HG03060 (cell line): ENCODE measurements at regions not wholly inside any gene's neighbourhood (a gene's known extent, or its start where the extent isn't known, plus 50 kb on each side); places are given as distances from the start of the nearest gene placed in this dataset.

Experiments
- ATAC-seq: cut with Tn5 transposase; IDR thresholded peaks from one replicate; pipeline ENCODE4 v1.9.1; 2021; ENCODE audit warnings: low read depth, moderate number of reproducible peaks; ENCODE audit not compliant: unreplicated experiment

GRCh38 chr18:22613058-22613690 lies 195.5 kb upstream of the CTAGE1 start:
- ATAC-seq = no peak

GRCh38 chr18:22613788-22614187 lies 196.1 kb upstream of the CTAGE1 start:
- ATAC-seq = no peak

GRCh38 chr18:22623513-22623912 lies 205.8 kb upstream of the CTAGE1 start:
- no peak for ATAC-seq

GRCh38 chr18:22624176-22624575 lies 206.5 kb upstream of the CTAGE1 start:
- ATAC-seq = no peak

GRCh38 chr18:22625406-22625805 lies 207.7 kb upstream of the CTAGE1 start:
- no peak for ATAC-seq

- no peak for ATAC-seq
Measured at GRCh38 chr18:22626771-22627170, 209.1 kb upstream of the CTAGE1 start.

GRCh38 chr18:22627506-22627905 lies 209.8 kb upstream of the CTAGE1 start:
- ATAC-seq = no peak

GRCh38 chr18:22628795-22629510 lies 211.2 kb upstream of the CTAGE1 start:
- no peak for ATAC-seq

- no peak for ATAC-seq
Measured at GRCh38 chr18:22630980-22631379, 213.3 kb upstream of the CTAGE1 start.

- ATAC-seq = no peak
Measured at GRCh38 chr18:22632191-22632590, 214.5 kb upstream of the CTAGE1 start.

GRCh38 chr18:22634464-22634863 lies 216.7 kb upstream of the CTAGE1 start:
- ATAC-seq = no peak

GRCh38 chr18:22637787-22638186 lies 220.1 kb upstream of the CTAGE1 start:
- ATAC-seq = no peak

- ATAC-seq = no peak
Measured at GRCh38 chr18:22639026-22639463, 221.3 kb upstream of the CTAGE1 start.

GRCh38 chr18:22639561-22639960 lies 221.8 kb upstream of the CTAGE1 start:
- ATAC-seq = no peak

- no peak for ATAC-seq
Measured at GRCh38 chr18:22640281-22640842, 222.6 kb upstream of the CTAGE1 start.

- ATAC-seq = no peak
Measured at GRCh38 chr18:22641958-22642357, 224.2 kb upstream of the CTAGE1 start.

- no peak for ATAC-seq
Measured at GRCh38 chr18:22643731-22644130, 226.0 kb upstream of the CTAGE1 start.

- ATAC-seq = no peak
Measured at GRCh38 chr18:22650247-22650646, 232.5 kb upstream of the CTAGE1 start.

GRCh38 chr18:22657619-22658018 lies 239.9 kb upstream of the CTAGE1 start:
- ATAC-seq = no peak

- ATAC-seq = no peak
Measured at GRCh38 chr18:22658318-22658717, 240.6 kb upstream of the CTAGE1 start.

- no peak for ATAC-seq
Measured at GRCh38 chr18:22663378-22663777, 245.7 kb upstream of the CTAGE1 start.

GRCh38 chr18:22666411-22666940 lies 248.8 kb upstream of the CTAGE1 start:
- no peak for ATAC-seq
